Osteoblast (primary cell): ENCODE measurements at regions not wholly inside any gene's neighbourhood (a gene's known extent, or its start where the extent isn't known, plus 50 kb on each side); places are given as distances from the start of the nearest gene placed in this dataset.
A peak's percentile ranks its signal among the peaks of the same experiment; 100 is the strongest.

Source experiments
- DNase-seq: peaks from one replicate; pipeline ENCODE4 v3.0.0; 2011; ENCODE audit warnings: low spot score, mixed read lengths; ENCODE audit not compliant: insufficient read length; ENCODE audit errors: missing footprints
- H2AFZ ChIP-seq: 2 replicates; pipeline ENCODE4 v1.6.0; 2011; ENCODE audit warnings: mild to moderate bottlenecking, low read length
- H3K27ac ChIP-seq: 2 replicates; pipeline ENCODE4 v1.5.1; 2011; ENCODE audit warnings: mild to moderate bottlenecking, low read depth, low read length, moderate library complexity
- H3K27me3 ChIP-seq: 2 replicates; pipeline ENCODE4 v1.6.0; 2012; ENCODE audit warnings: mild to moderate bottlenecking, control low read depth, inconsistent platforms, low read length, moderate library complexity; ENCODE audit not compliant: insufficient read depth
- H3K36me3 ChIP-seq: 2 replicates; pipeline ENCODE4 v1.5.1; 2011; ENCODE audit warnings: mild to moderate bottlenecking, low read length, control low read depth, moderate library complexity; ENCODE audit not compliant: insufficient read depth
- H3K4me1 ChIP-seq: 2 replicates; pipeline ENCODE4 v1.5.1; 2011; ENCODE audit warnings: mild to moderate bottlenecking, low read length, control low read depth, moderate library complexity; ENCODE audit not compliant: insufficient read depth
- H3K4me2 ChIP-seq: 2 replicates; pipeline ENCODE4 v1.6.0; 2011; ENCODE audit warnings: mild to moderate bottlenecking, low read length; ENCODE audit not compliant: insufficient read depth
- H3K4me3 ChIP-seq: fragments of 200-600 bp; sonication (generic); 3 replicates; pipeline ENCODE4 v1.5.1; 2012; ENCODE audit warnings: mild to moderate bottlenecking, low read length, inconsistent platforms; ENCODE audit not compliant: insufficient read depth
- H3K79me2 ChIP-seq: 2 replicates; pipeline ENCODE4 v1.6.0; 2012; ENCODE audit warnings: mild to moderate bottlenecking, low read length, control low read depth, inconsistent platforms; ENCODE audit not compliant: insufficient read depth
- H3K9me3 ChIP-seq: 2 replicates; pipeline ENCODE4 v1.5.1; 2011; ENCODE audit warnings: low read depth, low read length, control low read depth
- H4K20me1 ChIP-seq: 2 replicates; pipeline ENCODE4 v1.6.0; 2012; ENCODE audit warnings: mild to moderate bottlenecking, low read length, control low read depth; ENCODE audit not compliant: insufficient read depth
- TF ChIP-seq, protein P1 (sequence below): IDR thresholded peaks from 2 replicates; pipeline ENCODE4 v1.5.1; 2011; ENCODE audit warnings: mild to moderate bottlenecking, low read depth, low read length, moderate library complexity; ENCODE audit errors: extremely low read depth

DNA sequence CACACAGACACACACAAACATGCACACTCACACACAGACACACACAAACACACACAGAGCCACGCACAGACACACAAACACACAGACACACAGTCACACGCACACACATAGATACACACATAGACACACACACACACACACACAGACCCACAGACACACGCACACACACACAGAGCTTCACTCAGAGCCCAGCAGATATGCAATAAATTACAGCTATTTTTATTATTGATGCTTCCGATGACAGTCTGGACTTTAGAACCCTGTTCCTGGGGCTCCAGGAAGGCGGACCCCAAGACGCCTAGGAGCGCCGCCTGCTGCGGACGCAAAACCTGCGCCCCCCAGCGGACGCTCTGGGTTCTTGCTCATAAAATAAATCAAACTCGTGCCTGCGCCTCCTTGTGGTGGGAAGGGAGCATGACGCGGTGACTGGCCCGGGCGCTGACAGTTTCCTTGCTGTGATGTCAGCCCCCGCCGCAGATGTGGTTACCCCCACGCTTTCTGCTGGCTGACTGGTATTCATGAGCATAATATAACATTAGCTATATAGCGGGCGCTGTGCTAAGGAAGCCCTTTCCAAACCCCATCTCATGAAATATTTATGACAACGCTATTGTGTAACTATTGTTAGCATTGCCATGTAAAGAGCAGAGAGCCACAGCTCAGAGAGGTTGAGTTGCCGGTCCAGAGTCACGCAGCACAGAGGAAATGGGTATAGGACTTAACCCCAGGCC, 64.4 kb upstream of the TM9SF2 start:
- Histone ChIP-seq H3K36me3 (no peaks in the 10 kb centered on the region), H3K4me2 (peak overlapping the region; percentile 71), H2AFZ (peak overlapping the region; percentile 75), H4K20me1 (no peaks in the 10 kb centered on the region), H3K79me2 (no peaks in the 10 kb centered on the region), H3K4me1 (peaks cover 15% of the 10 kb centered on the region), H3K27me3 (peaks cover 31% of the 10 kb centered on the region), H3K9me3 (no peaks in the 10 kb centered on the region), H3K4me3 (peak overlapping the region; percentile 55), H3K27ac (no peak overlapping the region)
- TF ChIP-seq, protein P1, sequence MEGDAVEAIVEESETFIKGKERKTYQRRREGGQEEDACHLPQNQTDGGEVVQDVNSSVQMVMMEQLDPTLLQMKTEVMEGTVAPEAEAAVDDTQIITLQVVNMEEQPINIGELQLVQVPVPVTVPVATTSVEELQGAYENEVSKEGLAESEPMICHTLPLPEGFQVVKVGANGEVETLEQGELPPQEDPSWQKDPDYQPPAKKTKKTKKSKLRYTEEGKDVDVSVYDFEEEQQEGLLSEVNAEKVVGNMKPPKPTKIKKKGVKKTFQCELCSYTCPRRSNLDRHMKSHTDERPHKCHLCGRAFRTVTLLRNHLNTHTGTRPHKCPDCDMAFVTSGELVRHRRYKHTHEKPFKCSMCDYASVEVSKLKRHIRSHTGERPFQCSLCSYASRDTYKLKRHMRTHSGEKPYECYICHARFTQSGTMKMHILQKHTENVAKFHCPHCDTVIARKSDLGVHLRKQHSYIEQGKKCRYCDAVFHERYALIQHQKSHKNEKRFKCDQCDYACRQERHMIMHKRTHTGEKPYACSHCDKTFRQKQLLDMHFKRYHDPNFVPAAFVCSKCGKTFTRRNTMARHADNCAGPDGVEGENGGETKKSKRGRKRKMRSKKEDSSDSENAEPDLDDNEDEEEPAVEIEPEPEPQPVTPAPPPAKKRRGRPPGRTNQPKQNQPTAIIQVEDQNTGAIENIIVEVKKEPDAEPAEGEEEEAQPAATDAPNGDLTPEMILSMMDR, result peak; percentile 100
- DNase-seq, result peak; percentile 91

- Histone ChIP-seq H3K4me2 (no peak overlapping the region), H3K4me3 (no peak overlapping the region), H3K79me2 (no peaks in the 10 kb centered on the region), H3K27ac (no peak overlapping the region), H4K20me1 (no peaks in the 10 kb centered on the region), H3K36me3 (no peaks in the 10 kb centered on the region), H3K4me1 (peaks cover 3% of the 10 kb centered on the region), H3K27me3 (peaks cover 31% of the 10 kb centered on the region), H3K9me3 (no peaks in the 10 kb centered on the region), H2AFZ (no peak overlapping the region)
- TF ChIP-seq, protein P1, result no peak
- DNase-seq, result no peak
These were observed 62.2 kb upstream of the TM9SF2 start for GRCh38 chr13:99439048-99439447.

GRCh38 chr13:99439850-99440604, 61.2 kb upstream of the TM9SF2 start:
- H2AFZ ChIP-seq, result no peak overlapping the region
- TF ChIP-seq, protein P1, result no peak

GRCh38 chr13:99442273-99442895, 58.9 kb upstream of the TM9SF2 start:
- Histone ChIP-seq H4K20me1 (no peaks in the 10 kb centered on the region), H3K27ac (no peak overlapping the region), H3K9me3 (no peaks in the 10 kb centered on the region), H3K79me2 (no peaks in the 10 kb centered on the region), H2AFZ (no peak overlapping the region), H3K36me3 (no peaks in the 10 kb centered on the region), H3K4me1 (peaks cover 5% of the 10 kb centered on the region), H3K27me3 (peaks cover 31% of the 10 kb centered on the region), H3K4me3 (no peak overlapping the region), H3K4me2 (no peak overlapping the region)
- DNase-seq, result no peak
- TF ChIP-seq, protein P1, result peak; percentile 95

More at GRCh38 chr13:99439850-99440604, 61.2 kb upstream of the TM9SF2 start:
- Histone ChIP-seq H3K9me3 (no peaks in the 10 kb centered on the region), H3K4me3 (no peak overlapping the region), H3K27ac (no peak overlapping the region), H3K27me3 (peaks cover 31% of the 10 kb centered on the region), H4K20me1 (no peaks in the 10 kb centered on the region), H3K4me1 (peaks cover 3% of the 10 kb centered on the region), H3K4me2 (no peak overlapping the region), H3K79me2 (no peaks in the 10 kb centered on the region), H3K36me3 (no peaks in the 10 kb centered on the region)
- no peak for DNase-seq
